ENCODE measurements at regions not wholly inside any gene's neighbourhood (a gene's known extent, or its start where the extent isn't known, plus 50 kb on each side); places are given as distances from the start of the nearest gene placed in this dataset.
A peak's percentile ranks its signal among the peaks of the same experiment; 100 is the strongest.

DNA sequence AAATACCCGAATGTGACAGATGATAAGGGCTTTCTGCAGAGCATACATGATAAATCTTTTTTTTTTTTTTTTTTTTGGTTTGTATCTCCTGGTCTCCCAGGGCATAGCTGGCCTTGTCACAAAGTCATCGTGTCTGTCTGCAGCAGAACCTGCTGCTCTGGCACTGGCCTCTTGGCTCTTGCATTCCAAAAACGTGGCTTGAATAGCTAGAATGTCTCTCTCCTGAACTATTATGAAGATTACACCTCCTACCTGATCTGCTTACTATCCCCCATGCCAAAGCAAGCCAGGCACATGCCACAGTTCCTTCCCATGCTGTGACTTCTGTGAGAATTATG is 50.4 kb upstream of the SCRG1 start (continued):
- TF ChIP-seq ZNF462 (CRISPR knock-in tag; IDR thresholded peaks at IDR 0.05) (no peak), NANOG (IDR thresholded peaks at IDR 0.05; ENCODE audit: borderline replicate concordance) (no peak), STAT1 (IDR thresholded peaks at IDR 0.05; ENCODE audit: unreplicated experiment) (no peak)

DNA sequence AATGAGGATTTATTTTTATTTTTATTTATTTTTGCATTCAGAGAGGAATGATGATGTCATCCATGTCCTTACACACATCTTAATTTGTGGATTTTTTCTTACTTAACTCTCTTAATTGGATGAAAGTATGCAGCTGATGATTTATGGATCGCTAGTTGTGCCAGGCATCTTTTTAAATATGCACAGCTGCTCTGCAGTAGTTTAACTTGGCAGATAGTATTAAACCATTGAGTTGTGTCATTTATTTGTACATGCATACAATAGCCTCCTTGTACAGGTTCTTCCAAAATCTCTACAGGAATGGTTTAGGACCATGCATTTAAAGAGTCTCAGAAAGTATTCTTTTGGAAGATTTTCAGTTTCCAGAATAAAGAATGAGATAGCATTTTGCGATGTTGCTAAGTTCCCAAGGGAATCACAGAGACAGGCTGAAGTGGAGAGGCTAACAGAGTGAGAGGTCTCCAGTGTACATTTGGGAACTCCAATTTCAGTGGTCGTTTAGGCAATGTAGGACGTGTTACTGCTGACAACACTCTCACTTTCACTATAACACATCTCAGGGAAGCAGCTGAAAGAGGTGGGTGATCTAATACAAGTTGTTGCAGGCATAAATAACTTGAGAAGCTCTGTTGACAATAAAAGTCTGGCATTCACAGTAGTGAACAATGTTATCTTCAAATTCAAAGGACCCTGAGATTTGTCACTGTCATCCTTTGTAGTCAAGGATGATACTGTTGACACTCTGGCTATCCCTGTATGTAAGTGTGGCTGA is 49.9 kb upstream of the SCRG1 start:
- TF ChIP-seq ZNF114 (CRISPR knock-in tag; IDR thresholded peaks at IDR 0.05) (no peak), EZH2 (IDR thresholded peaks at IDR 0.05; ENCODE audit: low read depth, unreplicated experiment) (no peak), JUNB (IDR thresholded peaks at IDR 0.05; ENCODE audit: unreplicated experiment) (no peak), REST (IDR thresholded peaks at IDR 0.05; ENCODE audit: unreplicated experiment) (no peak), ZNF331 (CRISPR knock-in tag; IDR thresholded peaks at IDR 0.05; ENCODE audit: low read depth) (no peak), STAT1 (IDR thresholded peaks at IDR 0.05; ENCODE audit: unreplicated experiment) (no peak)
- H3K27ac Mint-ChIP-seq: peak overlapping the region; percentile 17; the same call in 1 of the 2 replicates

More for the DNA sequence above, 49.9 kb upstream of the SCRG1 start:
- no peak overlapping the region for H3K4me3 Mint-ChIP-seq
- no peak for DNase-seq (ENCODE audit: low spot score)
- Histone ChIP-seq H3K27ac (ENCODE audit: low read depth) (no peak overlapping the region), H3K9me2 (ENCODE audit: insufficient read depth) (peaks cover 8% of the 10 kb centered on the region; the same call in 1 of the 2 replicates), H3K36me3 (ENCODE audit: insufficient read depth) (no peaks in the 10 kb centered on the region), H3K4me2 (no peak overlapping the region), H4K20me1 (replicated peaks; ENCODE audit: insufficient read depth) (no peaks in the 10 kb centered on the region), H3K27me3 (ENCODE audit: insufficient read depth) (no peaks in the 10 kb centered on the region), H2AFZ (no peak overlapping the region), H3F3A (replicated peaks; ENCODE audit: low read depth) (no peaks in the 10 kb centered on the region), H3K4me1 (ENCODE audit: insufficient read depth) (no peaks in the 10 kb centered on the region), H3K4me3 (no peak overlapping the region), H3K79me2 (replicated peaks; ENCODE audit: insufficient read depth) (no peaks in the 10 kb centered on the region)
- H3K4me1 Mint-ChIP-seq: no peaks in the 10 kb centered on the region
- H3K36me3 Mint-ChIP-seq (ENCODE audit: low read depth): no peaks in the 10 kb centered on the region
- H3K27me3 Mint-ChIP-seq (ENCODE audit: insufficient read depth, low read depth, poor library complexity): no peaks in the 10 kb centered on the region
- no peak for ATAC-seq
- H3K9me3 Mint-ChIP-seq: no peaks in the 10 kb centered on the region
